Prostate gland (tissue), 2 donors: ENCODE measurements at regions not wholly inside any gene's neighbourhood (a gene's known extent, or its start where the extent isn't known, plus 50 kb on each side); places are given as distances from the start of the nearest gene placed in this dataset.

Experiments
- CTCF ChIP-seq, 4 experiments: fragments of 200-600 bp in 2 of 4; fragments of 450-650 bp in 2 of 4; sonication (generic) in 2 of 4; IDR thresholded peaks; 1 replicate in 3 of 4; 2 replicates in 1 of 4; pipeline ENCODE4 v1.5.1; 2016 to 2019; ENCODE audit warnings: antibody characterized with exemption in 4 of 4, mild to moderate bottlenecking in 2 of 4, moderate library complexity in 2 of 4
- POLR2A ChIP-seq: fragments of 450-650 bp; IDR thresholded peaks from one replicate; pipeline ENCODE4 v1.6.1; 2016; ENCODE audit warnings: antibody characterized with exemption, mild to moderate bottlenecking
- POLR2AphosphoS5 ChIP-seq: sonication (generic); formaldehyde crosslinking; IDR thresholded peaks from one replicate; pipeline ENCODE4 v1.6.1; 2017; ENCODE audit warnings: antibody characterized with exemption

GRCh38 chr2:104476563-104476988 lies 377.3 kb upstream of the POU3F3 start:
- TF ChIP-seq CTCF (IDR thresholded peaks at IDR 0.05), result no peak
- TF ChIP-seq POLR2AphosphoS5, result no peak
- no peak for TF ChIP-seq POLR2A
